Astrocyte (in vitro differentiated cells and primary cell): ENCODE measurements at regions not wholly inside any gene's neighbourhood (a gene's known extent, or its start where the extent isn't known, plus 50 kb on each side); places are given as distances from the start of the nearest gene placed in this dataset.
"Not testable (repeated sequence)": the region's sequence is repeated elsewhere in the genome, so short reads cannot be mapped to it uniquely, and the experiment has no call there.

Experiments
- DNase-seq: peaks from one replicate; pipeline ENCODE4 v3.0.0-alpha.2; 2010; ENCODE audit warnings: low read depth
- FAIRE-seq: peaks from 2 replicates; lab custom pipeline; 2011; peaks lifted over from hg19 to GRCh38; lab: Jason Lieb, UNC
- H2AFZ ChIP-seq: 2 replicates; pipeline ENCODE4 v1.6.0; 2012; ENCODE audit warnings: low read depth, low read length, inconsistent platforms
- H3K27ac ChIP-seq: 2 replicates; pipeline ENCODE4 v1.5.1; 2011; ENCODE audit warnings: low read depth, low read length, inconsistent platforms
- H3K27me3 ChIP-seq: 2 replicates; pipeline ENCODE4 v1.6.0; 2011; ENCODE audit warnings: low read length, inconsistent platforms; ENCODE audit not compliant: insufficient read depth
- H3K36me3 ChIP-seq: 2 replicates; pipeline ENCODE4 v1.5.1; 2011; ENCODE audit warnings: low read length, inconsistent platforms; ENCODE audit not compliant: insufficient read depth
- H3K4me1 ChIP-seq: 2 replicates; pipeline ENCODE4 v1.5.1; 2011; ENCODE audit warnings: low read length, inconsistent platforms; ENCODE audit not compliant: insufficient read depth
- H3K4me2 ChIP-seq: 2 replicates; pipeline ENCODE4 v1.6.0; 2012; ENCODE audit warnings: low read length, inconsistent platforms
- H3K4me3 ChIP-seq: 2 replicates; pipeline ENCODE4 v1.5.1; 2011; ENCODE audit warnings: low read depth, mild to moderate bottlenecking, low read length, inconsistent platforms; ENCODE audit not compliant: insufficient read depth
- H3K79me2 ChIP-seq: 2 replicates; pipeline ENCODE4 v1.6.0; 2012; ENCODE audit warnings: mild to moderate bottlenecking, low read length, inconsistent platforms; ENCODE audit not compliant: insufficient read depth
- H3K9ac ChIP-seq: 2 replicates; pipeline ENCODE4 v1.6.0; 2012; ENCODE audit warnings: mild to moderate bottlenecking, low read length, inconsistent platforms
- H3K9me3 ChIP-seq: 2 replicates; pipeline ENCODE4 v1.5.1; 2012; ENCODE audit warnings: low read depth, mild to moderate bottlenecking, low read length, inconsistent platforms; ENCODE audit not compliant: insufficient read depth
- H4K20me1 ChIP-seq: 2 replicates; pipeline ENCODE4 v1.6.0; 2012; ENCODE audit warnings: low read length, inconsistent platforms; ENCODE audit not compliant: insufficient read depth
- H3K27ac Mint-ChIP-seq: one replicate; pipeline ENCODE4 v1.8.0; 2021; ENCODE audit warnings: mild to moderate bottlenecking, mixed read lengths; ENCODE audit not compliant: unreplicated experiment
- H3K27me3 Mint-ChIP-seq: one replicate; pipeline ENCODE4 v1.8.0; 2021; ENCODE audit warnings: low read depth, mixed read lengths; ENCODE audit not compliant: unreplicated experiment
- H3K36me3 Mint-ChIP-seq: one replicate; pipeline ENCODE4 v1.8.0; 2021; ENCODE audit warnings: low read depth, mixed read lengths; ENCODE audit not compliant: unreplicated experiment
- H3K4me1 Mint-ChIP-seq: one replicate; pipeline ENCODE4 v1.8.0; 2021; ENCODE audit warnings: low read depth, mixed read lengths; ENCODE audit not compliant: unreplicated experiment
- H3K4me3 Mint-ChIP-seq: one replicate; pipeline ENCODE4 v1.8.0; 2021; ENCODE audit warnings: mild to moderate bottlenecking, moderate library complexity, mixed read lengths; ENCODE audit not compliant: unreplicated experiment
- H3K9me3 Mint-ChIP-seq: one replicate; pipeline ENCODE4 v1.8.0; 2021; ENCODE audit warnings: mild to moderate bottlenecking, mixed read lengths; ENCODE audit not compliant: unreplicated experiment
- CTCF ChIP-seq: IDR thresholded peaks from 2 replicates; pipeline ENCODE4 v1.5.1; 2011; ENCODE audit warnings: low read depth, mild to moderate bottlenecking, inconsistent platforms, low read length, moderate library complexity; ENCODE audit not compliant: insufficient read depth
- EZH2 ChIP-seq: IDR thresholded peaks from 2 replicates; pipeline ENCODE4 v1.6.1; 2012; ENCODE audit warnings: mild to moderate bottlenecking, low read length, inconsistent platforms; ENCODE audit not compliant: insufficient read depth

DNA sequence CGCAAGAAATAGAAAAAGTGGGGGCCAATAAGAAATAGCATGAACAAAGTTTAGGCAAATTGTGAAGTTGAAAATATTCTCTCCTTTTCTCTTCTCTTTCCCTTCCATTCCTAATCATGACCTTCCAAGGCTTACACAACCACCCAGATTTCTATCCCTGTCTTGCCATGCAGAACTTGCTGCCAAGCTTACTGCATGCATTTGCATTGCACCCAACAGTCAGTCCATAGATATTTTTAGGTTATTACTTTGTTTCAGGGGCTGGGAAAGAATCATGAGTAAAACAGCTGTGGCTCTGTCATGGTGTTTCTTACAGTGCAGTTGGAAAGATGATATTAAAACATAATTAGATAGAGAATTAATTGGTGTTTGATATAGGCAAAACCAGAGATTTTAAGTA is 219.4 kb downstream of the PTGER3 start:
- DNase-seq = no peak
- Histone ChIP-seq H3K9me3 (no peaks in the 10 kb centered on the region), H3K79me2 (no peaks in the 10 kb centered on the region), H3K4me1 (no peaks in the 10 kb centered on the region), H3K27me3 (no peaks in the 10 kb centered on the region), H3K27ac (no peak overlapping the region), H2AFZ (no peak overlapping the region), H3K4me3 (no peak overlapping the region), H3K9ac (no peak overlapping the region), H4K20me1 (no peaks in the 10 kb centered on the region), H3K4me2 (no peak overlapping the region), H3K36me3 (no peaks in the 10 kb centered on the region)
- no peak overlapping the region for H3K27ac Mint-ChIP-seq
- H3K9me3 Mint-ChIP-seq = no peaks in the 10 kb centered on the region
- H3K27me3 Mint-ChIP-seq = no peaks in the 10 kb centered on the region
- H3K4me3 Mint-ChIP-seq = no peak overlapping the region
- no peaks in the 10 kb centered on the region for H3K36me3 Mint-ChIP-seq
- no peak for FAIRE-seq
- H3K4me1 Mint-ChIP-seq = no peaks in the 10 kb centered on the region
- TF ChIP-seq EZH2 (no peak), CTCF (no peak)

DNA sequence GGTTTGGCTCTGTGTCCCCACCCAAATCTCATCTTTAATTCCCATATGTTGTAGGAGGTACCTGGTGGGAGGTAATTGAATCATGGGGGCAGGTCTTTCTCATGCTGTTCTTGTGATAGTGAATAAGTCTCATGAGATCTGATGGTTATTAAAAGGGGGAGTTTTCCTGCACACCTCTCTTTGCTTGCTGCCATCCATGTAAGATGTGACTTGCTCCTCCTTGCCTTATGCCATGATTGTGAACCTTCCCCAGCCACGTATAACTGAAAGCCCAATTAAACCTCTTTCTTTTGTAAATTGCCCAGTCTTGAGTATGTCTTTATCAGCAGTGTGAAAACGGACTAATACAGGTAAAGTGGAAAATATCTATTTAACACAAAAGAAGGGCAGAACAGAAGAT is 213.3 kb downstream of the PTGER3 start:
- not testable (repeated sequence) for H3K36me3 ChIP-seq, H2AFZ ChIP-seq, H3K27me3 Mint-ChIP-seq, DNase-seq, FAIRE-seq, H3K4me1 ChIP-seq, H3K9me3 Mint-ChIP-seq, H3K4me3 ChIP-seq, H3K36me3 Mint-ChIP-seq, H3K4me1 Mint-ChIP-seq, H3K9ac ChIP-seq, H3K27me3 ChIP-seq, H3K4me2 ChIP-seq, H3K27ac Mint-ChIP-seq, H3K9me3 ChIP-seq, H3K79me2 ChIP-seq, H3K27ac ChIP-seq, H4K20me1 ChIP-seq, H3K4me3 Mint-ChIP-seq

DNA sequence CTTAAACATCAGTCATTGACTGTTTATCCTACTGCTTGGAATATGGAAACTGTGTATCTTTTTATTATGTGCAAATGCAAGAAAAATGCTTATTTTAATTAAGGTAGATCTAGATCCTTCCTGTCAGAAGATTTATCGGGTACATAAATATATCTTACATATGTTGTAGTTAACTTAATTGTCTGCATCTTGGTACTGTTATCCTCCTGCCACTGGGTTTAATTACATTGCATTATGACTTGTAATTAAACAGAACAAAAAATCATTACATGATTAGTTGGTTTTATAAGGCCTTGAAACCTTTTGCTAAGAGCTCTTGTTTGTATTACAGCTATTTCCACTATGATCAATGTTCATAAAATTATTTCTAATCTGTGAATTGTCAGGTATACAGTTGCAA is 211.2 kb downstream of the PTGER3 start:
- no peaks in the 10 kb centered on the region for H4K20me1 ChIP-seq
- Mint-ChIP-seq H3K27me3 (no peaks in the 10 kb centered on the region), H3K4me3 (no peak overlapping the region), H3K9me3 (peaks cover 6% of the 10 kb centered on the region), H3K27ac (no peak overlapping the region), H3K4me1 (peaks cover 7% of the 10 kb centered on the region), H3K36me3 (no peaks in the 10 kb centered on the region)
- H2AFZ ChIP-seq = no peak overlapping the region
- no peaks in the 10 kb centered on the region for H3K9me3 ChIP-seq
- no peaks in the 10 kb centered on the region for H3K27me3 ChIP-seq
- H3K4me1 ChIP-seq = no peaks in the 10 kb centered on the region
- H3K79me2 ChIP-seq = no peaks in the 10 kb centered on the region
- no peak overlapping the region for H3K4me2 ChIP-seq
- no peak for TF ChIP-seq CTCF
- H3K36me3 ChIP-seq = no peaks in the 10 kb centered on the region
- H3K27ac ChIP-seq = no peak overlapping the region
- FAIRE-seq (no peak), DNase-seq (no peak)
- no peak overlapping the region for H3K9ac ChIP-seq
- H3K4me3 ChIP-seq = no peak overlapping the region
